ENCODE measurements at regions not wholly inside any gene's neighbourhood (a gene's known extent, or its start where the extent isn't known, plus 50 kb on each side); places are given as distances from the start of the nearest gene placed in this dataset.

DNA sequence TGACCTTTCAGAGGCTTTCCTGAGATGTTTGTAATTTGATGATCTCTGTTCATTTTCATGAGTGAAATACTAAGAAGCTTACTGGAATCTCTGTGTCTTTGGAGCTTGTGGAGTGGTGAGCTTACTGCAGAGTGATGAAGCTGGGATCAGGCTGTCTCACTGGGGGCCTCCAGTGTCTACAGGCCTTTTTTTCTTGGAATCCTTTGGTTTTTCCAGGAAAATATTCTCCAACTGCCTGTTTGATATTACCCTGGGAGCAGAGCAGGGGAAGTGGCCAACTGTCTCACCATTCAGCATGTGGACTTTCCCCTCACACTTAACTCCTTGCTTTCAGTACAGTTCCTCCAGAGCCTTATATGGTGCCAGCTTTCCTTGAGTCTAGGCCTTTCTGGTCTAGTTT is 62.0 kb upstream of the KCNA1 start:
- TF ChIP-seq, protein P1, sequence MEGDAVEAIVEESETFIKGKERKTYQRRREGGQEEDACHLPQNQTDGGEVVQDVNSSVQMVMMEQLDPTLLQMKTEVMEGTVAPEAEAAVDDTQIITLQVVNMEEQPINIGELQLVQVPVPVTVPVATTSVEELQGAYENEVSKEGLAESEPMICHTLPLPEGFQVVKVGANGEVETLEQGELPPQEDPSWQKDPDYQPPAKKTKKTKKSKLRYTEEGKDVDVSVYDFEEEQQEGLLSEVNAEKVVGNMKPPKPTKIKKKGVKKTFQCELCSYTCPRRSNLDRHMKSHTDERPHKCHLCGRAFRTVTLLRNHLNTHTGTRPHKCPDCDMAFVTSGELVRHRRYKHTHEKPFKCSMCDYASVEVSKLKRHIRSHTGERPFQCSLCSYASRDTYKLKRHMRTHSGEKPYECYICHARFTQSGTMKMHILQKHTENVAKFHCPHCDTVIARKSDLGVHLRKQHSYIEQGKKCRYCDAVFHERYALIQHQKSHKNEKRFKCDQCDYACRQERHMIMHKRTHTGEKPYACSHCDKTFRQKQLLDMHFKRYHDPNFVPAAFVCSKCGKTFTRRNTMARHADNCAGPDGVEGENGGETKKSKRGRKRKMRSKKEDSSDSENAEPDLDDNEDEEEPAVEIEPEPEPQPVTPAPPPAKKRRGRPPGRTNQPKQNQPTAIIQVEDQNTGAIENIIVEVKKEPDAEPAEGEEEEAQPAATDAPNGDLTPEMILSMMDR (IDR thresholded peaks at IDR 0.05) = no peak
- TF ChIP-seq POLR2A (IDR thresholded peaks at IDR 0.05) = no peak
